OCI-LY7 (cell line): ENCODE measurements at regions not wholly inside any gene's neighbourhood (a gene's known extent, or its start where the extent isn't known, plus 50 kb on each side); places are given as distances from the start of the nearest gene placed in this dataset.
A peak's percentile ranks its signal among the peaks of the same experiment; 100 is the strongest.

ENCODE experiments used
- BruUV-seq: library from RNA; stranded (reverse); fragments of 400-500 nt; replicated peaks from 2 replicates; lab custom pipeline; 2021; lab: Mats Ljungman, UMichigan
- CTCF ChIA-PET: fragments of 300-600 bp; sonication (Branson Sonifier 250); formaldehyde crosslinking; loops from one replicate; lab custom pipeline; 2022; ENCODE audit warnings: antibody characterized with exemption; ENCODE audit not compliant: unreplicated experiment; lab: Charles Lee
- POLR2A ChIA-PET: fragments of 300-600 bp; sonication (Branson Sonifier 250); formaldehyde crosslinking; loops from one replicate; lab custom pipeline; 2022; ENCODE audit warnings: antibody characterized with exemption; lab: Charles Lee
- DNase-seq: peaks from one replicate; pipeline ENCODE4 v3.0.0-alpha.2; 2015; ENCODE audit warnings: low spot score
- H2AFZ ChIP-seq: fragments of 200-600 bp; sonication (generic), shearing (Covaris generic); 2 replicates; pipeline ENCODE4 v1.6.1; 2014; ENCODE audit warnings: mild to moderate bottlenecking, antibody characterized with exemption, low read length, moderate library complexity
- H3K27ac ChIP-seq: fragments of 200-600 bp; sonication (generic); 2 replicates; pipeline ENCODE4 v1.5.1; 2014; ENCODE audit warnings: mixed run types, low read depth, mild to moderate bottlenecking, moderate library complexity, low read length, inconsistent platforms; ENCODE audit not compliant: poor library complexity, severe bottlenecking
- H3K36me3 ChIP-seq: fragments of 200-600 bp; sonication (generic); 2 replicates; pipeline ENCODE4 v1.6.1; 2014; ENCODE audit warnings: mild to moderate bottlenecking, antibody characterized with exemption, low read length, moderate library complexity, mixed read lengths; ENCODE audit not compliant: insufficient read depth
- H3K4me1 ChIP-seq: fragments of 200-600 bp; sonication (generic); 2 replicates; pipeline ENCODE4 v1.5.1; 2014; ENCODE audit warnings: mild to moderate bottlenecking, low read length; ENCODE audit not compliant: insufficient read depth, poor library complexity, severe bottlenecking
- H3K4me2 ChIP-seq: fragments of 200-600 bp; sonication (generic); 2 replicates; pipeline ENCODE4 v1.6.1; 2014; ENCODE audit warnings: mild to moderate bottlenecking, low read length
- H3K4me3 ChIP-seq: fragments of 200-600 bp; sonication (generic); 2 replicates; pipeline ENCODE4 v1.5.1; 2014; ENCODE audit warnings: mild to moderate bottlenecking, low read depth, low read length; ENCODE audit not compliant: poor library complexity, severe bottlenecking
- H3K79me2 ChIP-seq: fragments of 200-600 bp; sonication (generic); 2 replicates; pipeline ENCODE4 v1.6.1; 2016; ENCODE audit warnings: low read depth, mild to moderate bottlenecking, low read length, moderate library complexity, mixed read lengths; ENCODE audit not compliant: insufficient read depth
- H3K9me2 ChIP-seq: fragments of 200-600 bp; sonication (generic); 2 replicates; pipeline ENCODE4 v1.6.1; 2016; ENCODE audit warnings: mild to moderate bottlenecking, low read length, mixed read lengths; ENCODE audit not compliant: insufficient read depth
- H3K9me3 ChIP-seq: fragments of 200-600 bp; sonication (generic); 2 replicates; pipeline ENCODE4 v1.6.1; 2014; ENCODE audit warnings: mild to moderate bottlenecking, mixed run types, low read length, mixed read lengths
- H4K20me1 ChIP-seq: fragments of 200-600 bp; sonication (generic); 2 replicates; pipeline ENCODE4 v1.6.1; 2014; ENCODE audit warnings: mild to moderate bottlenecking, antibody characterized with exemption, low read length, moderate library complexity, mixed read lengths; ENCODE audit not compliant: insufficient read depth
- CTCF ChIP-seq: fragments of 200-600 bp; sonication (generic); conservative IDR thresholded peaks from 2 replicates; pipeline ENCODE4 v1.5.1; 2014; ENCODE audit warnings: mild to moderate bottlenecking, antibody characterized with exemption, low read length, moderate library complexity, mixed read lengths
- EZH2phosphoT487 ChIP-seq: fragments of 200-600 bp; sonication (generic); IDR thresholded peaks from 2 replicates; pipeline ENCODE4 v1.6.1; 2018; ENCODE audit warnings: low read depth, borderline replicate concordance, mild to moderate bottlenecking, mixed run types, antibody characterized with exemption, low read length, moderate library complexity, mixed read lengths
- intact Hi-C: fragments of 100-400 bp; cut with micrococcal nuclease; formaldehyde crosslinking; loops from one replicate; pipeline ENCODE4 v1.10.0; 2022; ENCODE audit not compliant: unreplicated experiment

- no peak overlapping the region for H2AFZ ChIP-seq
- H4K20me1 ChIP-seq: peaks cover 15% of the 10 kb centered on the region; the same call in 1 of the 2 replicates
- BruUV-seq: no TSS peak
- H3K4me3 ChIP-seq: no peak overlapping the region
- H3K27ac ChIP-seq: no peak overlapping the region
- H3K9me2 ChIP-seq: no peaks in the 10 kb centered on the region
- ChIA-PET POLR2A (interaction anchor here (0.9 to 2.2 kb wide), 7 partner anchors 9 to 473 kb away, joined by 3 to 9 read pairs (median 5); no protein-coding TSS in a partner anchor), CTCF (no interaction called here)
- H3K36me3 ChIP-seq: no peaks in the 10 kb centered on the region
- DNase-seq: no peak
- peaks cover 33% of the 10 kb centered on the region for H3K4me1 ChIP-seq
- intact Hi-C loops: no loop called here
- no peaks in the 10 kb centered on the region for H3K9me3 ChIP-seq
- H3K4me2 ChIP-seq: no peak overlapping the region
- TF ChIP-seq CTCF: no peak
- TF ChIP-seq EZH2phosphoT487: no peak
- peaks cover 51% of the 10 kb centered on the region; the same call in 1 of the 2 replicates for H3K79me2 ChIP-seq
Measured at GRCh38 chr13:50119591-50119990, 104.3 kb downstream of the KCNRG start.

- no peaks in the 10 kb centered on the region for H3K9me2 ChIP-seq
- no peaks in the 10 kb centered on the region for H3K36me3 ChIP-seq
- peak; percentile 32 for DNase-seq
- BruUV-seq: no TSS peak
- no peak overlapping the region for H2AFZ ChIP-seq
- H3K4me3 ChIP-seq: peak overlapping the region; percentile 81
- H3K4me2 ChIP-seq: peak overlapping the region; percentile 89
- CTCF ChIA-PET: no interaction called here
- no peaks in the 10 kb centered on the region for H3K9me3 ChIP-seq
- no peak overlapping the region for H3K27ac ChIP-seq
- TF ChIP-seq CTCF: no peak
- TF ChIP-seq EZH2phosphoT487: no peak
- peaks cover 15% of the 10 kb centered on the region; the same call in 1 of the 2 replicates for H4K20me1 ChIP-seq
- H3K79me2 ChIP-seq: peaks cover 47% of the 10 kb centered on the region; the same call in 1 of the 2 replicates
- peaks cover 49% of the 10 kb centered on the region for H3K4me1 ChIP-seq
- POLR2A ChIA-PET: interaction anchor here (0.8 to 8.3 kb wide), 4 partner anchors 15 to 47 kb away, joined by 3 to 94 read pairs (median 4); no protein-coding TSS in a partner anchor
- intact Hi-C loops: loop anchor here (5.0 kb wide), 2 partner anchors 145 to 680 kb away; no protein-coding TSS in a partner anchor
Measured at GRCh38 chr13:50122455-50122854, 107.2 kb downstream of the KCNRG start.

GRCh38 chr13:50123002-50123401 lies 107.8 kb downstream of the KCNRG start:
- Histone ChIP-seq H3K4me3 (peak overlapping the region; percentile 81), H3K9me2 (no peaks in the 10 kb centered on the region), H3K4me1 (peaks cover 54% of the 10 kb centered on the region), H2AFZ (no peak overlapping the region), H3K9me3 (no peaks in the 10 kb centered on the region), H3K36me3 (no peaks in the 10 kb centered on the region), H3K4me2 (peak overlapping the region; percentile 89), H3K79me2 (peaks cover 42% of the 10 kb centered on the region; the same call in 1 of the 2 replicates), H3K27ac (peak overlapping the region; percentile 56), H4K20me1 (peaks cover 15% of the 10 kb centered on the region; the same call in 1 of the 2 replicates)
- no TSS peak for BruUV-seq
- CTCF ChIA-PET: interaction anchor here (0.7 to 1.4 kb wide), 2 partner anchors 16 to 38 kb away, joined by 3 to 4 read pairs; no protein-coding TSS in a partner anchor
- intact Hi-C loops: loop anchor here (5.0 kb wide), 2 partner anchors 146 to 679 kb away; no protein-coding TSS in a partner anchor
- TF ChIP-seq EZH2phosphoT487: no peak
- TF ChIP-seq CTCF: no peak
- DNase-seq: no peak
- POLR2A ChIA-PET: interaction anchor here (0.9 to 8.3 kb wide), 3 partner anchors 16 to 125 kb away, joined by 3 to 94 read pairs (median 4); no protein-coding TSS in a partner anchor
